Erythroblast (primary cell): ENCODE measurements at regions not wholly inside any gene's neighbourhood (a gene's known extent, or its start where the extent isn't known, plus 50 kb on each side); places are given as distances from the start of the nearest gene placed in this dataset.

Source experiments
- GATA1 ChIP-seq: IDR thresholded peaks from 2 replicates; pipeline ENCODE4 v1.6.1; 2011; ENCODE audit warnings: low read depth, mild to moderate bottlenecking, control low read depth, low read length, moderate library complexity
- POLR2A ChIP-seq: IDR thresholded peaks from 2 replicates; pipeline ENCODE4 v1.6.1; 2011; ENCODE audit warnings: mild to moderate bottlenecking, low read length

DNA sequence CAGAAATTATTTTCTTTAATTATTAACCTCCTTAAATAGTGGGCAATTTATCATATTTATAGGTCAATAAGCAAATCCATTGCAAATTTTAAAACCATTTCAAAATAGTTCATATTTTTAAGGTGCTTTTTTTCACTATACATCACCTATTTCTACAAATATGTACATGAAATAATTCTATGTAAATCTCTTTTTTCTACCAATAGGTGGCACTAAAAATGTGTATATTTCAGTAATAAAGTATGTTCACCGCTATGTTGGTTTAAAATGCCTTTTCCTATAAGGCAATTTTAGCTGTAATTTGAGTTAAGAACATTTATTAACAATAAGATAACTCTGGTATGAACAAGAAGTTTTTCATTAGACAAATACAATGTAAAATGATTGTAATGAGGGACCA lies 672.2 kb downstream of the KCTD8 start:
- TF ChIP-seq POLR2A (no peak), GATA1 (no peak)
